ENCODE measurements at regions not wholly inside any gene's neighbourhood (a gene's known extent, or its start where the extent isn't known, plus 50 kb on each side); places are given as distances from the start of the nearest gene placed in this dataset.

- no peak for TF ChIP-seq POLR2AphosphoS5 (IDR thresholded peaks at IDR 0.05)
- no peak for TF ChIP-seq EP300 (IDR thresholded peaks at IDR 0.05)
- no peak for TF ChIP-seq CTCF (IDR thresholded peaks at IDR 0.05)
- no peak for TF ChIP-seq POLR2A (IDR thresholded peaks at IDR 0.05)
Observed at GRCh38 chr6:14255916-14256315, 138.3 kb downstream of the CD83 start.
